NCI-H526 treated with DMSO at 0.1 percent for 48 hours (cell line): ENCODE measurements at regions not wholly inside any gene's neighbourhood (a gene's known extent, or its start where the extent isn't known, plus 50 kb on each side); places are given as distances from the start of the nearest gene placed in this dataset.

Experiments used
- DNase-seq: peaks from one replicate; lab custom pipeline; 2025; lab: John Stamatoyannopoulos, UW

DNA sequence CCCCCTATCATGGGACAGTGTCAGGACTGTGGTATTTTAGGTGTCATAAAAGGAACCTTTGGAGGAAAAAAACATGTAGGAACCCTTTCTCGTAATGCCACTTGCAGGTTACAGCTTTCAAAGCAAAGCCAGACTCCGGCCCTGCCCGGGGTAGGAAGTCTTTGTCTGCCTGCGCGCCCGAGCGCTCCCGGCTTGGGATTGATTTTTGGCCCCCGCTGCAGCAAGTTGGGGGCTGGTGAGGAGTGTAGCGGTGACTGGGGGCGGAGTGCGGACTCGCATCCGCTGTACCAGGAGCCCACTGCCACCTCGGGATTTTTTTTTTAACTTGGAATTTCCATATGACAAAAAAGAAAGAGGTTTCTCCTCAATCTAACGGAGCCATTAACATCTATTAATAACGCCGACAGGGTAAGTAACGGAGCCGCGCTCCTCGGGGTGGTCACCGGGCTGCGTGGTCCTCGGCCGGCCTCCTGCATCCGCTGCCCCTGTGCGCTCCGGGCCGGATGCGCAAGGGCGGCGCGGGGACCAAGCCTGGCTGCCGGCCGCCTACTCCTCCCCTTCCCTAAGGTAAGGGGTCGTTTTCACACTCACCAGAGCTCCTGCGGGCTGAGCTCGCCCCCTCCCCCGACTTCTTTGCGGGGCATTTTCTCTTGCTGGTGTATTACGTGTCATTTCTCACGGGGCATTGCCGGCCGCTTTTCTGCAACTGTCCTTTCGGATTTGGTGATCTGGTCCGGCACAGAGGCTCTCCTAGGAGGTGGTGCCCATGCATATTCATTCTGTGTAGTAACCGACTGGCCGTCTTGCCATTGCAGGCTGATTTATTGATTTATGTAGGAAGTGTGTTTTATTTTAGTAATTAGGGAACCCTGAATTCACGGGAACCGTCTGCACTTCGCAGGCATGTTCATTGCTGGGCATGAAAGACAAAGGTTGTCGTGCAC, 219.8 kb upstream of the TOPAZ1 start:
- DNase-seq: no peak

DNA sequence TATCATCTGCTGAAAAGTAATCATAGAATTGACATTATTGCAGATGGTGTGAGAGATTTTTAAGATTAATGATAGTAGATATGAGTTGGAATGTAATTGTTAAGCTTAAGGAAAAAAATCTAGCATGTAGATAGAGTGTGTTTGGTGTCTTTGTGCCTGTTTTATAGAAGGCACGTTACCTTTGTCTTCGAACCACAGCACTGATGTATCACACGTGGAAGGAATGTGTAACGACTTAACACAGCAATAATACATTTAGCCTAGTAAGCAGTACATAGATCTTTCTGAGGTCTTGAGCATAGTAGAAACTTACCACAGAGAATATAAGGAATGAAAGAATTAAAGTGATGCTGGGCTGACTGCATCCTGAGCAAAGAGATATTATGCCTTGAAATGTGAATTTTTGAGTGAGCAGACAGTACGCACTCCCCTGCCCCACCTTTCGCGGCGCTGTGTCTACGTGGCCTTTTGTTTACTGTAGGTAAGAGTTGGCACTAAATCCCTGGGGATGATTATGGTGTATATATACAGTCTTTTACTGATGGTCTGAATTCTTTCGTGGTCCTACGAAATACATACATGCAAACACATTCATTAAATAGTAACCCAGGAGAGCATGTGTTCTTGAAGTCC, 217.6 kb upstream of the TOPAZ1 start:
- DNase-seq: no peak

DNA sequence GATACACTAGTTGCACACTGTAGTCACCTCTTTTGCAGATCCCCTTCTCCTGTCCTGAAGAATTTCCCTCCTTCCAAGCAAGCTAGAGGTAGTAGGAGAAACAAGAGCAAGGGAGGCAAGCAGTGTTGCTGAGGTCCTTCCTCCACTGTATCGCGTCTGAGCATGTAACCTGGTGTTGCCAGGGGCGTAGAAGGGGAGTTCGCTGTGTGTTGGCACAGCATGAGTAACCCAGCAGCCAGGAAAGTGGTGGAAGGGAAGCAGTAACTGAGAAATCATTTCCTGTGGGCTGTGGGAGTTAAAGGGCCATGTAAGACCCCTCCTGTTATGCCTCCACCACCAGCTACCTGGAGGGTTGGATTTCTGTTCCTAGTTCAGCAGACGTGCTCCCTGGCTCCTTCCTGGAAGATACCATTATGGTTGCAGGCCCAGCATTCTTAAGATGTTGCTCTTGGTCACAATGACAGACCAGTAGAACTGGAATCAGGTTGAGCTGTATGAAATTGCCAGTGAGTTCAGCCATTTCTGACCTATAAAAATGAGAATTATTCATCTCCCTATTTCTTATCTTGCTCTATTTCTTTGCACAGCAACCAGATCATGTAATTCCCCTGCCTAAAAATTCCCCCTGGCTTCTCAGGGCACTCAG, 215.3 kb upstream of the TOPAZ1 start:
- no peak for DNase-seq

DNA sequence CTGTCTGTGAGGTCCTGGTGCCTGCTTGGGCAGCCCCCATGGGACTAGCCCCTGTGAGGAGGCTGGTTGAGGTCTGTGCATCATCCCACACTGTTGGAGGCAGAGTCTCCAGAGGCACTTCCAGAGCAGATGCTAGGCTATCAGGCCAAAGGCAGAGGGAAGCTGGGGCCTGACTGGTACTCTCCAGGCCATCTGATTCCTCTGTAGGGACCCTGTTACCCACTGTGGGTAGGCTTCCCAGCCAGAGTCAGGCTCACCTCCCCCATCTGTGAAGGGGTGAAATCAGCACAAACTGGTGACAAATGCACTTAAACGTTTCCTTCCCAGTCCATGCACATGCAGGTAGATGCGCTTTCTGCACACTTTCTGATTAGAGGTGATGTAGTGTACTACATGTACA, 212.6 kb upstream of the TOPAZ1 start:
- no peak for DNase-seq

GRCh38 chr3:44030285-44030684, 211.4 kb upstream of the TOPAZ1 start:
- no peak for DNase-seq

- no peak for DNase-seq
These were observed 210.9 kb upstream of the TOPAZ1 start for GRCh38 chr3:44030687-44031305.

DNA sequence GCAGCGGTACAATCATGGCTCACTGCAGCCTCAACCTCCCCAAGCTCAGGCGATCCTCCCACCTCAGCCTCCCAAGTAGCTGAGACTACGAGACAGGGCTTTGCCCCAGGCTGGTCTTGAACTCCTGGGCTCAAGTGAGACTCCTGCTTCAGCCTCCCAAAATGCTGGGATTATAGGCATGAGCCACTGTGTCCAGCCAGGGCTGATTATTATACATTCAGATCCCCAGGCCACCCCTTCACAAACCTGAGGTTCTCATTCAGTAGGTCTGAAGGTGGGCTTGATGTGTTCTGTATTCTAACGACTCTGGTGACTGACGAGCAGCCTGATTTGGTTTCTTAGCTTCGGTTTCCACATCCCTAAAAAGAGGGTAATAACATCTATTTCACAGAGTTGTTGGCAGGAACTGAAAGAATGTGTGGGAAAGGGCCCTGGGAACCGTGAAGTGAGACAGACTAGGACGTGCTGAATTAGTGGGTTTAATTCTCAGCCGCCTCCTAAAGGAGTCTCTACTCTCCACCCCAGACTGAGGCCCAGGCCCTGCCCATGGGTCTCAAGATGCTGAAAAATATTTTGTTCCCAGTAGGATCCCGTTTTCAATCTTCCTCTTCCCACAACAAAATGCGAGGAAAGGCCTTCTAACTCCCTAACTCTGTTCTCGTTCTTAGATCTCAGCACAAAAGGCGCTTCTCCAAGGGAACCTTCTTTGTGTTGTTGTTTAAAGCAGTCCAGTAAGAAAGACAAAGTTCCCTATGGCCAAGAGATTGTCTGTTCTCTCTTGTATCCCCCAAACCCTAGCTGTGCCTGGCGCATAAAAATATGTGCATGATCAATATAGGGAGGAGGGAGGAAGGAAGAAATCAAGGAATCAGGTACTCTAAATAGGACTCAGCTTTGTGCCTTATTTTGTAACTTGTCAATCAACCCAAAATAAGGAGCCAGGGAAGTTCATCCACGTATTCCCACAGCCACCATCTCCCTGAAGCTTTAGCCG, 210.0 kb upstream of the TOPAZ1 start:
- DNase-seq: no peak

DNA sequence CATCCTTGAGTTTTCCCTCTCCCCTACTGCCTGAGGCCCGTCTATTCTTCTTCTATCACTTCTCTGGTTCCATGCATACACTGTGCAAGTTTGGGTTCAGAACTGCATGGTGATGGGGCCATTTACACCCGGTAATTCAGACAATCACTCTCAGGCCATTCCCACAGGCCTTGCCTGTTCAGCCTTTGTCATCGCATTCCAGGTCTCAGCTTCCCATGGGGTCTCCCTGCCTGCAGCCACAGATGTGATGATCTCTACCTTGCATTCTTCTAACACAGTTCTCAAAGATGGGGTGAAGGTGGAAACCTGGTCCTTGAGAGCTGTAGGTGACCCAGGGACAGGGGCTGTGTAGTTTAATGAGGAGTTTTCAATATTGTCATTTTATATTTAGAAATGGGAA, 209.2 kb upstream of the TOPAZ1 start:
- DNase-seq: no peak

DNA sequence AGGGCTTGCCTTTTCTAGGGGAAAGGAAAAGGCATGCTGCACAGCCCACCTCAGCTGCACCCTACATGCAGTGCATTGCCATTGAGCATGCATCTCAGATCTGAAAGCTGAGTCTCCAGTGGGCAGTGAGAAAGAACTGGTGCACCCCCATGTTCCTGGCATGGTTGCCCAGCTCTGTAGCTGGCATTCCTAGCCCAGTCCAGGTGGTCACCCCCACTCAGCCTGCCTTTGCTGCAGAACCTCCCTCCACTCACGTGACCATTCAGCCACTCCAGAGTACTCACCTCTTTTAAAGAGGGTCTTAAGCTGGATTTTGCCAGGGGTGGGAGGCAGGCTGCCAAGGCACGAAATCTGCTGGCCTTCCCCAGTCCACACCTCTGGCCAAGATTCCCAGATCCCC, 208.6 kb upstream of the TOPAZ1 start:
- no peak for DNase-seq

DNA sequence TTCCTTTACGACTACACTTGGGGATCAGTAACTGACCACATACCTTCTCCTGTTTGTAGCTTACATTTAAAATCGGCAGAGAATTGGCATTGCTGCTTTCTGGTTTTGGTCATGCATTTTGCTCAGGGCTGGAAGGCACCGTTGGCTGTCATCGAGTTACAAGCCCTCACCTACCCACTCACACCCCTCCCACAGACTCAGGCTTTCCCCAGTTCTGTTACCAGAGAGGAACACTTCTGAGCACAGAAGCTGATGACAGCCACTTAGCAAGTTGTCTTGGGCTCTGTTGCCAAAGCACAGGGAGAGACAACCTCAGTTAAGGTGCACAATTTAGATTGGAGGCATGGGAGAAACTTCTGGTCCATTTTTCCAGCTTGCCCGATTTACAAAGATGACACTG, 204.8 kb upstream of the TOPAZ1 start:
- peak; percentile 9 for DNase-seq

DNA sequence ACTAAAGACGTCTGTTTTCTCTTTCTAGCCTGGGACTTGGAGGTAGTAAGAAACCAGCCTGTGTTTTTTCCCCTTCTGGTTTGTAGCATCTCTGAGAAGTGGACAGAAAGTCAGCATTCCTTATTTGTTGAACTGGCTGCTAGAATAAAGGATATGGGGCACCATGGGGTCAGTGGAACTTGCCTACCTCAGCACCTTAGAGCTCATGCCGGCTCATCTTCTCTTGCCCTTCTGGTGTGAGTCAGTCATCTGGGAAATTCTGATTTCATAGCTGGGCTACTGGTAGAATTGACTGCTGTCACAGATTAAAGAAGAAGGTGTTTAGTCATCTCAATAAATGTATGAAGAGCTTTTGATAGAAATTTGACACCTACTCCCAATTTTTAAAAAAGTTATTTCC, 202.7 kb upstream of the TOPAZ1 start:
- DNase-seq: no peak

- DNase-seq: no peak
These were observed 200.0 kb upstream of the TOPAZ1 start for GRCh38 chr3:44041726-44042125.

DNA sequence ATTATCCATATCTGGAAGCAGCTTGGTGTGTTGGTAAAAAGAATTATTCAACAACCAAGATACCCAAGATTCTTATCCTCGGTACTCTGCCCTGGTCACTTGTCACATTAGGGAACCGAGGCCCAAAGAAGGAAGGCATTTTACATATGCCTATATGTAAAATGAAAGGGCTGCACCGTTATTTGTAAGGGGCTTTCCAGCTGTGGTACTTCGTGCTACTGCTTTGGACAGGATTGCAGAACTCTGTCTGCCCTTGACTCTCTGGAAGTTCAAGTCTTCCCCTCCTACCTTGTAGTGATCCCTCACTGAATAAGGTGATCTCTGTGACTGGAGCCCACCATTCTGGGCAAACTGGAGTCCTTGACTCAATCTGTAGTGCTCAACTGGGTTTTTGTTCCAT, 198.9 kb upstream of the TOPAZ1 start:
- no peak for DNase-seq

DNA sequence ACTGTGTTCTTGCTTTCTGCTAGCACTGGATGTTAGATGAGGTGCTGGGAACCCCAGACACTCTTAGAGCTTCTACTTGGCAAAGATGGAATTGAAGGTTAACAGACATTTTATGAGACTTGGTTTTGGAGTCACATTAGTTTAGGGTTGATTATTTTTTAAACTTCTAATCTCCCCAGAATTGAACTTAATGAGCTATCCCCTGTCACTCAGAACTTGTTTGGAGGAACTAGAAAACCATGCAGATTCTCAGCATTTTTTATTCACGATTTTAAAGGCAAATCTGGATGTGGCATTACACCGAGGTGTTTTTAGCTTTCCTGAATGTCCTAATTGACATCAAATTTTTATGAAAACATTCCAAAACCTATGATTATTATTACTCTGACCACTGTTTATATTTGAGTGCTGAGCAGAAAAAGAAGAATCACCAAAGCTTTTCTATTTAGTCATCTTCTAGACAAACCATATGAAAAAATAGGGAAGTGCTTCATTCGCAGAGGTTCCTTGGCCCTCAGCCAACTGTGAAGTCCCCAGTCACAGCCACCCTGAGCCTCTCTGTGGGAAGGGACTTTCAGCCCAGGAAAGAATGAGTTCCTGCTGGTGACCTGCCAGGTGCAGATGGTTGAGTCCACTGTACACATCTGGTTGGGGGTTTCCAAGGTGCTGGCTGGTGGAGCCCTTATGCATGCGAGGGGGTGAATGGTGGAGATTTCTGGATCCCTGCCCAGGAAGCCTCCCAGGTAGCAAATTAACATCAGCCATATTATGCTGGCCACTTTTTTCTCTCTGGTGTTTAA, 196.0 kb upstream of the TOPAZ1 start:
- DNase-seq: no peak

- DNase-seq: no peak
These were observed 193.9 kb upstream of the TOPAZ1 start for GRCh38 chr3:44047796-44048195.

DNA sequence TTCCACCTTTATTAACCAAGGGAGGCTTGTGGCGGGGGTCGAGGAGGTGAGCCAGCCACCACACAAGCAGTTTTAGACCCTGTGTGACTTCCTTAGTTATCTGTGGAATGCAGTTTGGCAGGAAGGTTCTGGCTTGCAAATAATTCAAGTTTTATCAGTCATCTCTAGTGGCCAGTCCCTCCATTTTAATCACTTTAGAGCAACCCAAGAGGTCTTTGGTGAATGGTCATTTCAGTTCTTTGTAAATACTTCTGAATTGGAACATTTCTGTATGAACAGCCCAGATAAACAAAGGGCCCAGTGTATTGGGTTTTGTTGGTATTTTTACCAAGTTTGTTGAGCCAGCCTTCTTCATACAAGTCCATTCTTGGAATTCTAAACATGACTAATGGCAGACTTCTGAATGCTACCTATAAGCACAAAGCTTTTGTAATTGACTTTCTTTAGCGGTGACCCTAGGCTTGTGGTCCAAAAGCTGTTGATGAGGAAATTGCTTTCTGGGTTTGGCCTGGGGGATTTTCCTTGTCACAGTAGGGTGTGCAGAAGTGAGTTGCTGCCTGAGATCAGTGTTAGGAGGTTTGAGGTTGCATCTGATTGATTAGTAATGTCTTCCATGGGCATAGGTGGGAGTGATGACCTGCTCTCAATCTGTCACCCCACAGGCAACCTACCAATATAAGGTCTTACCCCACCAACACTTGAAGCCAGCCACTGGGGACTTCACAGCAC, 193.3 kb upstream of the TOPAZ1 start:
- no peak for DNase-seq

DNA sequence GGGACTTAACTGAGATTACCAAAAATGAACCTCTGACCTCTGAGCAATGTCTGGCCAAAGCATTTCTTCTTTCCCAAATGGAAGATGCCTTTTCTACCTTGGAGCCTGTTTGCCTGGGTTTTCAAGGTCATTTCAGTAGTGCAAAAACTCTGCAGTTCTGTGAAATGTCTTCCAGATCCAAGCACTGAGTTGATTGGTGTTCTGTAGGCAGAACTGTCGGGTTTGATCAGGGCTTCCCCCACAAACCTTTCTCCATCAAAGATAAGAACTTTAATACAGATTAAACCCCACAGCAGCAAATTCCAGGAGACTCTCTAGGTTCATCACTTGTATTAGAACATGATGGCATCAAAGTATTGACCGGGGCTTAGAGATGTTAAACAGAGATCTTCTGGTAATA, 192.7 kb upstream of the TOPAZ1 start:
- no peak for DNase-seq

GRCh38 chr3:44050101-44050500, 191.6 kb upstream of the TOPAZ1 start:
- no peak for DNase-seq

DNA sequence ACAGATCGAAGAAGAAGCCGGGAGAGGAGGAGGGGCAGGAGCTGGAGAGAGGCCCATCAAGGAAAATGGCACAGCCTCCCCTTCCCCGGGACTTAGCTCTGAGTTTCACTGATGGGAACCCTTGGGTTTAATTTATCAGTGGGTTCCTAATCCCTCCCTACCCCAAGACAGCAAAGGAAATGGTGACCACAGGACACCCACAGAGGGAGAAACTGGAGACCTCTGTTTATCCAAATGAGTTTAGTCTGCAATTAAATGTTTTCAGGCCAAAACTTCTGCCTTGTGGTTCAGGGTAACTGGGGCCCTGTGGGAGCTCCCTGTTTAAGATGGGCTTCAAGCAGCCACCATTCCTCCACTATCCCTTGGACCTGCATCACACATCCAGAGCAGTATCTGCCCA, 190.8 kb upstream of the TOPAZ1 start:
- DNase-seq: no peak

GRCh38 chr3:44055951-44056350, 185.7 kb upstream of the TOPAZ1 start:
- no peak for DNase-seq
